Neural cell (in vitro differentiated cells): ENCODE measurements at regions not wholly inside any gene's neighbourhood (a gene's known extent, or its start where the extent isn't known, plus 50 kb on each side); places are given as distances from the start of the nearest gene placed in this dataset.

Experiments used
- CTCF ChIP-seq: fragments of 450-650 bp; IDR thresholded peaks from 2 replicates; pipeline ENCODE4 v1.5.1; 2014; ENCODE audit warnings: antibody characterized with exemption, mild to moderate bottlenecking, moderate library complexity; ENCODE audit not compliant: poor library complexity, severe bottlenecking
- EP300 ChIP-seq: fragments of 450-650 bp; conservative IDR thresholded peaks from 2 replicates; pipeline ENCODE4 v1.6.1; 2014; ENCODE audit warnings: antibody characterized with exemption, mild to moderate bottlenecking, moderate library complexity; ENCODE audit not compliant: poor library complexity, severe bottlenecking
- EZH2 ChIP-seq: fragments of 200-600, 300-800 bp; shearing (Covaris generic), sonication (generic); IDR thresholded peaks from 2 replicates; pipeline ENCODE4 v1.6.1; 2014; ENCODE audit warnings: antibody characterized with exemption, low read length, borderline replicate concordance, mild to moderate bottlenecking; ENCODE audit not compliant: insufficient read depth, poor library complexity, severe bottlenecking
- MXI1 ChIP-seq: fragments of 450-650 bp; conservative IDR thresholded peaks from 2 replicates; pipeline ENCODE4 v1.6.1; 2014; ENCODE audit warnings: antibody characterized with exemption, mild to moderate bottlenecking; ENCODE audit not compliant: poor library complexity, severe bottlenecking
- TAF1 ChIP-seq: IDR thresholded peaks from 2 replicates; pipeline ENCODE4 v1.6.1; 2012; ENCODE audit warnings: low read depth

GRCh38 chr1:56331207-56331891 is 248.0 kb downstream of the PLPP3 start:
- TF ChIP-seq EZH2 (no peak), CTCF (no peak), MXI1 (no peak), EP300 (no peak), TAF1 (no peak)
